ENCODE measurements at regions not wholly inside any gene's neighbourhood (a gene's known extent, or its start where the extent isn't known, plus 50 kb on each side); places are given as distances from the start of the nearest gene placed in this dataset.

- no peak for TF ChIP-seq AFF4 (CRISPR knock-in tag; IDR thresholded peaks at IDR 0.05; ENCODE audit: borderline replicate concordance)
- no peak for TF ChIP-seq NR1H2 (CRISPR knock-in tag; IDR thresholded peaks at IDR 0.05)
- TF ChIP-seq IRF1 (CRISPR knock-in tag; IDR thresholded peaks at IDR 0.05), result no peak
- TF ChIP-seq NR2C2 (CRISPR knock-in tag; IDR thresholded peaks at IDR 0.05), result no peak
- TF ChIP-seq ATF6 (CRISPR knock-in tag; IDR thresholded peaks at IDR 0.05), result no peak
- no peak for TF ChIP-seq FOXK1 (CRISPR knock-in tag; IDR thresholded peaks at IDR 0.05)
- TF ChIP-seq, protein P1, sequence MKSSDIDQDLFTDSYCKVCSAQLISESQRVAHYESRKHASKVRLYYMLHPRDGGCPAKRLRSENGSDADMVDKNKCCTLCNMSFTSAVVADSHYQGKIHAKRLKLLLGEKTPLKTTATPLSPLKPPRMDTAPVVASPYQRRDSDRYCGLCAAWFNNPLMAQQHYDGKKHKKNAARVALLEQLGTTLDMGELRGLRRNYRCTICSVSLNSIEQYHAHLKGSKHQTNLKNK (CRISPR knock-in tag; IDR thresholded peaks at IDR 0.05), result no peak
- no peak for TF ChIP-seq SMAD3 (CRISPR knock-in tag; IDR thresholded peaks at IDR 0.05; ENCODE audit: borderline replicate concordance)
- TF ChIP-seq, protein P2, sequence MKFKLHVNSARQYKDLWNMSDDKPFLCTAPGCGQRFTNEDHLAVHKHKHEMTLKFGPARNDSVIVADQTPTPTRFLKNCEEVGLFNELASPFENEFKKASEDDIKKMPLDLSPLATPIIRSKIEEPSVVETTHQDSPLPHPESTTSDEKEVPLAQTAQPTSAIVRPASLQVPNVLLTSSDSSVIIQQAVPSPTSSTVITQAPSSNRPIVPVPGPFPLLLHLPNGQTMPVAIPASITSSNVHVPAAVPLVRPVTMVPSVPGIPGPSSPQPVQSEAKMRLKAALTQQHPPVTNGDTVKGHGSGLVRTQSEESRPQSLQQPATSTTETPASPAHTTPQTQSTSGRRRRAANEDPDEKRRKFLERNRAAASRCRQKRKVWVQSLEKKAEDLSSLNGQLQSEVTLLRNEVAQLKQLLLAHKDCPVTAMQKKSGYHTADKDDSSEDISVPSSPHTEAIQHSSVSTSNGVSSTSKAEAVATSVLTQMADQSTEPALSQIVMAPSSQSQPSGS (CRISPR knock-in tag; IDR thresholded peaks at IDR 0.05; ENCODE audit: borderline replicate concordance, low read depth), result no peak
Observed at GRCh38 chr5:117461403-117461802, 886.8 kb upstream of the SEMA6A start (continued).

GRCh38 chr5:117457656-117458055 is 883.0 kb upstream of the SEMA6A start:
- Mint-ChIP-seq H3K27me3 (ENCODE audit: low read depth) (no peaks in the 10 kb centered on the region), H3K36me3 (no peaks in the 10 kb centered on the region), H3K4me1 (peaks cover 3% of the 10 kb centered on the region; the same call in 1 of the 2 replicates), H3K27ac (no peak overlapping the region), H3K9me3 (peaks cover 8% of the 10 kb centered on the region), H3K4me3 (no peak overlapping the region)
- ATAC-seq (no peak), DNase-seq (ENCODE audit: low spot score) (no peak)
- ChIA-PET POLR2A (no interaction called here), CTCF (interaction anchor here (0.6 kb wide), 1 partner anchor 678 kb away, joined by 6 read pairs; no protein-coding TSS in a partner anchor)
- no peak for TF ChIP-seq ARID4B (CRISPR knock-in tag; IDR thresholded peaks at IDR 0.05; ENCODE audit: borderline replicate concordance)
- TF ChIP-seq FOXP1 (CRISPR knock-in tag; IDR thresholded peaks at IDR 0.05; ENCODE audit: borderline replicate concordance), result no peak
- TF ChIP-seq EMX1 (CRISPR knock-in tag; IDR thresholded peaks at IDR 0.05), result no peak
- no peak for TF ChIP-seq NR2C2 (CRISPR knock-in tag; IDR thresholded peaks at IDR 0.05)
- no peak for TF ChIP-seq PRDM15 (CRISPR knock-in tag; IDR thresholded peaks at IDR 0.05)
- no peak for TF ChIP-seq ZNF317 (CRISPR knock-in tag; IDR thresholded peaks at IDR 0.05; ENCODE audit: borderline replicate concordance, low read depth)
- TF ChIP-seq CREB1 (CRISPR knock-in tag; IDR thresholded peaks at IDR 0.05), result no peak
- no peak for TF ChIP-seq MLX (CRISPR knock-in tag; IDR thresholded peaks at IDR 0.05)
